Prostate gland (tissue), 2 donors: ENCODE measurements at regions not wholly inside any gene's neighbourhood (a gene's known extent, or its start where the extent isn't known, plus 50 kb on each side); places are given as distances from the start of the nearest gene placed in this dataset.
"Not testable (repeated sequence)": the region's sequence is repeated elsewhere in the genome, so short reads cannot be mapped to it uniquely, and the experiment has no call there.

Source experiments
- DNase-seq: peaks from one replicate; pipeline ENCODE4 v3.0.0-alpha.2; 2019; ENCODE audit warnings: low spot score
- H3K27ac ChIP-seq, 2 donors: fragments of 200-600 bp; sonication (generic); 2 replicates each; pipeline ENCODE4 v1.5.1; 2017 to 2019
- H3K27me3 ChIP-seq: fragments of 200-600 bp; sonication (generic); replicated peaks from 2 replicates; pipeline ENCODE4 v1.5.1; 2019; ENCODE audit not compliant: insufficient read depth
- H3K36me3 ChIP-seq, 2 donors: fragments of 200-600 bp; sonication (generic); 1 replicate in 1 of 2; 2 replicates in 1 of 2; pipeline versions ENCODE4 v1.5.1 to v1.8.1; 2017 to 2019
- H3K4me1 ChIP-seq: fragments of 200-600 bp; sonication (generic); replicated peaks from 2 replicates; pipeline ENCODE4 v1.5.1; 2019
- H3K4me3 ChIP-seq, 2 donors: fragments of 200-600 bp; sonication (generic); 2 replicates each; pipeline ENCODE4 v1.5.1; 2017 to 2019
- H3K9me3 ChIP-seq: fragments of 200-600 bp; sonication (generic); 2 replicates; pipeline ENCODE4 v1.5.1; 2017
- POLR2A ChIP-seq: fragments of 450-650 bp; IDR thresholded peaks from one replicate; pipeline ENCODE4 v1.6.1; 2016; ENCODE audit warnings: antibody characterized with exemption, mild to moderate bottlenecking
- POLR2AphosphoS5 ChIP-seq: sonication (generic); formaldehyde crosslinking; IDR thresholded peaks from one replicate; pipeline ENCODE4 v1.6.1; 2017; ENCODE audit warnings: antibody characterized with exemption
- WGBS: methylation state at CpG from one replicate; pipeline ENCODE4 v1.1.5; 2018; 5-methylcytosine and 5-hydroxymethylcytosine counted together
- intact Hi-C: fragments of 100-400 bp; cut with DNase I; formaldehyde crosslinking; loops from one replicate; pipeline ENCODE4 v1.14.2; 2022
- TF ChIP-seq, protein P1 (sequence below), 4 experiments: fragments of 200-600 bp in 2 of 4; fragments of 450-650 bp in 2 of 4; sonication (generic) in 2 of 4; IDR thresholded peaks; 1 replicate in 3 of 4; 2 replicates in 1 of 4; pipeline ENCODE4 v1.5.1; 2016 to 2019; ENCODE audit warnings: antibody characterized with exemption in 4 of 4, mild to moderate bottlenecking in 2 of 4, moderate library complexity in 2 of 4

- Histone ChIP-seq H3K9me3 (no peaks in the 10 kb centered on the region), H3K27ac (no peak overlapping the region)
- no peak for TF ChIP-seq POLR2AphosphoS5
- TF ChIP-seq POLR2A, result no peak
- TF ChIP-seq, protein P1, sequence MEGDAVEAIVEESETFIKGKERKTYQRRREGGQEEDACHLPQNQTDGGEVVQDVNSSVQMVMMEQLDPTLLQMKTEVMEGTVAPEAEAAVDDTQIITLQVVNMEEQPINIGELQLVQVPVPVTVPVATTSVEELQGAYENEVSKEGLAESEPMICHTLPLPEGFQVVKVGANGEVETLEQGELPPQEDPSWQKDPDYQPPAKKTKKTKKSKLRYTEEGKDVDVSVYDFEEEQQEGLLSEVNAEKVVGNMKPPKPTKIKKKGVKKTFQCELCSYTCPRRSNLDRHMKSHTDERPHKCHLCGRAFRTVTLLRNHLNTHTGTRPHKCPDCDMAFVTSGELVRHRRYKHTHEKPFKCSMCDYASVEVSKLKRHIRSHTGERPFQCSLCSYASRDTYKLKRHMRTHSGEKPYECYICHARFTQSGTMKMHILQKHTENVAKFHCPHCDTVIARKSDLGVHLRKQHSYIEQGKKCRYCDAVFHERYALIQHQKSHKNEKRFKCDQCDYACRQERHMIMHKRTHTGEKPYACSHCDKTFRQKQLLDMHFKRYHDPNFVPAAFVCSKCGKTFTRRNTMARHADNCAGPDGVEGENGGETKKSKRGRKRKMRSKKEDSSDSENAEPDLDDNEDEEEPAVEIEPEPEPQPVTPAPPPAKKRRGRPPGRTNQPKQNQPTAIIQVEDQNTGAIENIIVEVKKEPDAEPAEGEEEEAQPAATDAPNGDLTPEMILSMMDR (IDR thresholded peaks at IDR 0.05), result no peak
Measured at GRCh38 chr11:67780056-67780455, 105.6 kb upstream of the ALDH3B2 start.

DNA sequence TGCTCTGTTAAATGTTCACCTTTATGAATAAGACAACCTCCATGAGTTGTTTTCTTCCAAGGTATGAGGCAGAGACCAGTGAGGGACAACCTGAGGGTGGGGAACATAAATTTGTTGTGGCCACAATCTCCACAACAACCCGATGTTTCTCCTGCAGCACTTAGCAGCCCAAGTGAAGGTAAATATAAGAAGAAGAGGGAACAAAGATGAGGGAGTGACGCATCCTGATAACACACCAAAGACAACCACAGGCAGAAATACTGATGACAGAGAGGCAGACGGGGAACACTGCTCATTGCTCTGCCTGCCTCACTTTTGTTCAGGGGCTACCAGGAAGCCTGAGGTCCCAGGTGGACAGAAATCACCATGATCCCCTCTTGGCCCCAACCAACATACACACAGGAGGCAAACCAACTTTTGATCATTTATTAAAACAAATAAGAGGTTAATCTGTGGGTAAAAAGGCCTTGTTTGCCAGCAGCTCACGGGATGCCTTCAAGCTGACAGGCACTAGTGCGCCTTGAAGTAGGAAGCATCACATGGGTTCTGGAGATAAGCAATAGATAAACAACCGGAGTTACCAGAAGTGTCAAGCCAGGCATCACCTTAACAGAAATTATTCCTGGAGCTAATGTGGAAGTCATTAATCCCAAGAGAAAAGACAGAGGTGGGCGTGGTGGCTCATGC, 104.9 kb upstream of the ALDH3B2 start:
- intact Hi-C loops, H3K4me1 ChIP-seq, H3K9me3 ChIP-seq, H3K27ac ChIP-seq, DNase-seq, H3K4me3 ChIP-seq, H3K36me3 ChIP-seq, H3K27me3 ChIP-seq: not testable (repeated sequence)
- 41% methylated on average over 7 of the region's 7 CpGs for WGBS

More at GRCh38 chr11:67780056-67780455, 105.6 kb upstream of the ALDH3B2 start:
- DNase-seq, result no peak
- Histone ChIP-seq H3K36me3 (no peaks in the 10 kb centered on the region), H3K4me3 (no peak overlapping the region), H3K4me1 (no peaks in the 10 kb centered on the region), H3K27me3 (no peaks in the 10 kb centered on the region)
- intact Hi-C loops, result no loop called here
- WGBS, result 61% methylated on average over 4 of the region's 4 CpGs

GRCh38 chr11:67776852-67777520, 102.6 kb upstream of the ALDH3B2 start:
- intact Hi-C loops, result no loop called here
- Histone ChIP-seq H3K36me3 (no peaks in the 10 kb centered on the region), H3K27me3 (no peaks in the 10 kb centered on the region), H3K27ac (no peak overlapping the region), H3K4me1 (no peaks in the 10 kb centered on the region), H3K9me3 (no peaks in the 10 kb centered on the region), H3K4me3 (no peak overlapping the region)
- 46% methylated on average over 4 of the region's 4 CpGs for WGBS
- TF ChIP-seq POLR2A (no peak), POLR2AphosphoS5 (no peak)
- TF ChIP-seq, protein P1 (IDR thresholded peaks at IDR 0.05), result no peak
- DNase-seq, result no peak

GRCh38 chr11:67774175-67774574, 99.8 kb upstream of the ALDH3B2 start:
- DNase-seq, H3K36me3 ChIP-seq, H3K27ac ChIP-seq, H3K4me1 ChIP-seq, H3K9me3 ChIP-seq, H3K27me3 ChIP-seq, H3K4me3 ChIP-seq, intact Hi-C loops: not testable (repeated sequence)
- 46% methylated on average over 8 of the region's 8 CpGs for WGBS

DNA sequence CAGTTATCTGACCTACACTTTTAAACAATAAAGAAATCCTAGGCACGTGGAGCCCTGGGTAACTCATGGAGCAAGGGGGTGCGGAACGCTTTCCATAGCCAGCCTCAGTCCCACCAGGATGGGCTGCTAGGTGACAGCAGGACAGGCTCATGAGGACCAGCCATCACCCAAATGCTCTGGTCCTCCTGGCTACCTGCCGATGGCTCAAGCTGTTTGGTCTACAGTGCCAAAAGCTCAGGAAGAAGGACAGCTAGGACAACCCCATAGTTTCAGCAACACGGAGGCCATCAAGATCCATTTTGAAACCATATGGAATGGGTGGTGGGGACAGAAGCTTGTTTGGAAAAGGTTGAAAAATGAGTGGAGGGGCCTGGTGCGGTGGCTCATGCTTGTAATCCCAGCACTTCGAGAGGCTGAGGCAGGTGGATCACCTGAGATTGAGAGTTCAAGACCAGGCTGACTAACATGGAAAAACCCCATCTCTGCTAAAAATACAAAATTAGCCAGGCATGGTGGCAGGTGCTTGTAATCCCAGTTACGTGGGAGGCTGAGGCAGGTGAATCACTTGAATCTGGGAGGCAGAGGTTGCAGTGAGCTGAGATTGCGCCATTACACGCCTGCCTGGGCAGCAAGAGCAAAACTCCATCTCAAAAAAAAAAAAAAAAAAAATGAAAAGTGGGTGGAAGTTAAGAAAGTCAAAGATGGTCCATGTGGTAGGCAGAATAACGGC, 93.7 kb upstream of the ALDH3B2 start:
- H3K27me3 ChIP-seq, H3K36me3 ChIP-seq, H3K4me1 ChIP-seq, DNase-seq, H3K4me3 ChIP-seq, H3K9me3 ChIP-seq, H3K27ac ChIP-seq, intact Hi-C loops: not testable (repeated sequence)
- WGBS, result 91% methylated on average over 11 of the region's 11 CpGs

DNA sequence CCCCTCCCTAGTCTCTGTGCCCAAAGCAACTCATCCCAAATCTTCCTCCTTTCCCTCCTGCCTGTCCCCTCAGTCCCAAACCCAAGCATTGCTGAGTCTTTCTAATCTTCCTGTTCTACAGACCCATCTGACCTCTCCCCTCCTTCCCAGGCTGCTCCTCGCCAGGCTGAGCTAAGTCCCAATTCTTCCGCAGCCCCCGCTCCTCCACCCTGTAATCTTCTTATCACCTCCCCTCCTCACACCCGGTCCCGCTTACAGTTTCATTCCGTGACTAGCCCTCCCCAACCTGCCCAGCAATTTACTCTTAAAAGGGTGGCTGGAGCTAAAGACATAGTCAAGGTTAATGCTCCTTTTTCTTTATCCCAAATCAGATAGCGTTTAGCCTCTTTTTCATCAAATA, 86.8 kb upstream of the ALDH3B2 start:
- WGBS, result 64% methylated on average over 7 of the region's 7 CpGs
- H3K27ac ChIP-seq, H3K36me3 ChIP-seq, H3K27me3 ChIP-seq, DNase-seq, H3K9me3 ChIP-seq, H3K4me1 ChIP-seq, intact Hi-C loops, H3K4me3 ChIP-seq: not testable (repeated sequence)

DNA sequence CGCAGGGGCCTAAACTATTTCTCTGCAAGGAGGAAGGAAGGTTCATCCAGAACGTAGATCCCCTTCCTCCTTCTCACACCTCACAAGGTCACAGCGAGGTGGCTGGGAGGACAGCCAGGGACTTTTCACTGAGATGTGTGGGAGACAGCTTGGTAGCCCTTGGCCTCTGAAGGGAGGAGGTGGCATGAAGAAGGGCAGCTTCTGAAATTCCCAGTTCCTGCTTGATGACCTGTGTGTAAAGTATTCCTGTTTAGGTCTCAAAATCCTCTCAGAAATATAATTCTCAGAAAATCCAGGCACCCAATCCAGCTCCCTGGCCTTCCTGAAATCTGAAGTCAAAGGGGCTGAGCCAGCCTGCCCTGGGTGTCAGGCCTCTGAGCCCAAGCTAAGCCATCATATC, 84.9 kb upstream of the ALDH3B2 start:
- WGBS, result 73% methylated on average over 3 of the region's 3 CpGs
- not testable (repeated sequence) for H3K4me3 ChIP-seq, H3K9me3 ChIP-seq

GRCh38 chr11:67758467-67758866, 84.0 kb upstream of the ALDH3B2 start:
- H3K9me3 ChIP-seq, H3K36me3 ChIP-seq, H3K27me3 ChIP-seq, H3K4me1 ChIP-seq, intact Hi-C loops, DNase-seq, H3K27ac ChIP-seq, H3K4me3 ChIP-seq: not testable (repeated sequence)
- 50% methylated on average over 6 of the region's 6 CpGs for WGBS

More for the DNA sequence above, 84.9 kb upstream of the ALDH3B2 start:
- DNase-seq, intact Hi-C loops, H3K4me1 ChIP-seq, H3K27me3 ChIP-seq, H3K27ac ChIP-seq, H3K36me3 ChIP-seq: not testable (repeated sequence)

DNA sequence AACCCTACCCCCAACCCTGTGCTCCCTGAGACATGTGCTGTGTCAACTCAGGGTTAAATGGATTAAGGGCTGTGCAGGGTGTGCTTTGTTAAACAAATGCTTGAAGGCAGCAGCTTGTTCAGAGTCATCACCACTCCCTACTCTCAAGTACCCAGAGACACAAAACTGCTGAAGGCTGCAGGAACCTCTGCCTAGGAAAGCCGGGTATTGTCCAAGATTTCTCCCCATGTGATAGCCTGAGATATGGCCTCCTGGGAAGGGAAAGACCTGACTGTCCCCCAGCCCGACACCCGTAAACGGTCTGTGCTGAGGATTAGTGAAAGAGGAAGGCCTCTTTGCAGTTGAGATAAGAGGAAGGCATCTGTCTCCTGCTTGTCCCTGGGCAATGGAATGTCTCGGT, 83.6 kb upstream of the ALDH3B2 start:
- intact Hi-C loops, result not testable (repeated sequence)

GRCh38 chr11:67753820-67754219, 79.4 kb upstream of the ALDH3B2 start:
- H3K27ac ChIP-seq, intact Hi-C loops, H3K27me3 ChIP-seq, H3K4me1 ChIP-seq, H3K36me3 ChIP-seq, H3K9me3 ChIP-seq, DNase-seq, H3K4me3 ChIP-seq: not testable (repeated sequence)
- 51% methylated on average over 3 of the region's 4 CpGs for WGBS

More for the DNA sequence above, 83.6 kb upstream of the ALDH3B2 start:
- WGBS, result 66% methylated on average over 5 of the region's 5 CpGs
- H3K9me3 ChIP-seq, H3K4me1 ChIP-seq, H3K36me3 ChIP-seq, H3K4me3 ChIP-seq, H3K27me3 ChIP-seq, DNase-seq, H3K27ac ChIP-seq: not testable (repeated sequence)
